ENCODE measurements at regions not wholly inside any gene's neighbourhood (a gene's known extent, or its start where the extent isn't known, plus 50 kb on each side); places are given as distances from the start of the nearest gene placed in this dataset.

GRCh38 chr20:24340933-24341332 lies 128.5 kb upstream of the SYNDIG1 start:
- TF ChIP-seq CTCF (IDR thresholded peaks at IDR 0.05) (no peak), POLR2AphosphoS5 (IDR thresholded peaks at IDR 0.05) (no peak)

Data from upper lobe of left lung (tissue), 4 donors.